Nephron (organoid): ENCODE measurements at regions not wholly inside any gene's neighbourhood (a gene's known extent, or its start where the extent isn't known, plus 50 kb on each side); places are given as distances from the start of the nearest gene placed in this dataset.

Experiments
- H3K27ac Mint-ChIP-seq, 3 experiments: 2 replicates each; pipeline ENCODE4 v1.8.0; 2020; ENCODE audit warnings: mixed read lengths in 3 of 3, mild to moderate bottlenecking in 2 of 3, moderate library complexity in 1 of 3
- H3K27me3 Mint-ChIP-seq: 2 replicates; pipeline ENCODE4 v1.8.0; 2021; ENCODE audit warnings: low read depth, mild to moderate bottlenecking, moderate library complexity, mixed read lengths
- H3K36me3 Mint-ChIP-seq: 2 replicates; pipeline ENCODE4 v1.8.0; 2020; ENCODE audit warnings: low read depth, mixed read lengths
- H3K4me1 Mint-ChIP-seq: 2 replicates; pipeline ENCODE4 v1.8.0; 2020; ENCODE audit warnings: mixed read lengths
- H3K4me3 Mint-ChIP-seq, 3 experiments: 2 replicates each; pipeline ENCODE4 v1.8.0; 2020; ENCODE audit warnings: mild to moderate bottlenecking in 3 of 3, mixed read lengths in 3 of 3, moderate library complexity in 2 of 3
- H3K9me3 Mint-ChIP-seq: 2 replicates; pipeline ENCODE4 v1.8.0; 2020; ENCODE audit warnings: mixed read lengths
- CTCF ChIP-seq, 3 experiments: fragments of 200-600 bp; sonication (generic); IDR thresholded peaks; one replicate each; pipeline ENCODE4 v1.5.0; 2021; ENCODE audit warnings: antibody characterized with exemption in 3 of 3; ENCODE audit not compliant: unreplicated experiment in 3 of 3

DNA sequence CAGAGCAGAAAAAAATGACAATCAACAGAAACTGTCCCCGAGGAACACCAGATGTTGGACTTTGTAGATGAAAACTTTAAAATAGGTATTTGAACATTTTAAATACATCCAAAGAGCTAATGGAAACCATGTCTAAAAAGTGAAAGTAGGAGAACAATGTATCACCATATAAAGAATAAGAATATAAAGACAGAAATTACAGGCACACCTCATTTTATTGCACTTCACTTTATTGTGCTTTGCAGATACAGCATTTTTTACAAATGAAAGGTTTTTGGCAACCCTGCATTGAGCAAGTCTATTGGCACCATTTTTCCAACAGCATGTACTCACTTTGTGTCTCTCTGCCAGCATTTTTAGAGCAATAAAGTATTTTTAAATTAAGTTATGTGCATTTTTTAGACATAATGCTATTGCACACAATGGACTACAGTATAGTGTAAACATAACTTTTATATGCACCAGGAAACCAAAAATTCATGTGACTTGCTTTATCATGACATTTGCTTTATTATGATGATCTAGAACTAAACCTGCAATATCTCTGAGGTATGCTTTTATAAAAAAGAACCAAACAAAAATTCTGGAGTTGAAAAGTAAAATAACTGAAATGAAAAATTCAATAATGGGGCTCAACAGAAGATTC lies 212.4 kb upstream of the CASK start:
- Mint-ChIP-seq H3K4me3 (no peak overlapping the region), H3K9me3 (peaks cover 31% of the 10 kb centered on the region), H3K27me3 (no peaks in the 10 kb centered on the region), H3K27ac (no peak overlapping the region), H3K36me3 (peaks cover 4% of the 10 kb centered on the region), H3K4me1 (peaks cover 2% of the 10 kb centered on the region)
- TF ChIP-seq CTCF (IDR thresholded peaks at IDR 0.05; ENCODE audit: unreplicated experiment in 3 of 3), result no peak

- no peak for TF ChIP-seq CTCF (IDR thresholded peaks at IDR 0.05; ENCODE audit: unreplicated experiment in 3 of 3)
- Mint-ChIP-seq H3K4me1 (peaks cover 20% of the 10 kb centered on the region), H3K27ac (no peak overlapping the region), H3K9me3 (peaks cover 15% of the 10 kb centered on the region), H3K27me3 (no peaks in the 10 kb centered on the region), H3K4me3 (no peak overlapping the region), H3K36me3 (no peaks in the 10 kb centered on the region)
Observed at GRCh38 chrX:42131856-42132255, 208.5 kb upstream of the CASK start.

DNA sequence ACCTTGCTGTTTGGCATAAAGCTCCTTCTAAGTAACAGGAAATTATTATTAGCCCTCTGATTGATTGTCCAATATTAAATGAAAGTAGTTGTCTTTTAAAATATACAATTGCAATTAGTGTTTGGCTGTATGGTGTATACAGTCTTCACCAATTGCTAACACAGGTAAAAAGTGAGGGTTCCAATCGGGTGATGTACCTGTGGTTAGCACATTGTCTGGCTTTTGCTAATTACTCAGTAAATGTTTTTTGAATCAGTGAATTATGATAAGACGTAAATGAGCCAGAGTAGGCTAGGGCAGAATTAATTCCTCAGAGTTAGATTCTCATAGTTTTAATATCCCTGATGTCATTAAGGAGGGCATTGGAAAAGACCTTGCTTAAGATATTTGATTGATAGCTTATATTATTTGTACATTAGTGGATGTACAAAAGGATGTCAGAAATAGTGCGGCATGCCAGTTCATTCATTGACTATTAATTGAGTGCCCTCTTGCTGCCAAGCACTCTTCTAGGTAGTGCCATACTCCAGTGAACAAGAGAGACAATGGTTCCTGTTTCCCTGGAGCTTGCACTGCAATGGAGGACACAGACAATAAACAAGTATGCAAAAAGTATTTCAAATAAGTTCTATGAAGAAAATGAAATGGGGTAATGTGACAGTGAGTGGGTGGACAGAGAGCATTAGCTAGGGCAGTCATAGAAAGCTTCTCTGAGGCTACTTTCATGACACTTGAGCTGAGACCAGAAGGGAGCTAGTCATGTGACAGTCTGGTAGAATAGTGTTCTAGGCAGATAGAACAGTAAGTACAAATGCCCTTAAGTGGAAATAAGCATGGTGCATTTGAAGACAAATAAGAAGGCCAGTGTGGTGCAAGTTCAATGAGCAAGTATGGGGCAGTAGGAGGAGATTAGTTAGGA lies 205.9 kb upstream of the CASK start:
- H3K4me1 Mint-ChIP-seq, result peaks cover 20% of the 10 kb centered on the region
- H3K4me3 Mint-ChIP-seq, result no peak overlapping the region
- H3K27ac Mint-ChIP-seq, result no peak overlapping the region
- peaks cover 5% of the 10 kb centered on the region for H3K9me3 Mint-ChIP-seq
- no peaks in the 10 kb centered on the region for H3K27me3 Mint-ChIP-seq
- no peaks in the 10 kb centered on the region for H3K36me3 Mint-ChIP-seq
- no peak for TF ChIP-seq CTCF (IDR thresholded peaks at IDR 0.05; ENCODE audit: unreplicated experiment in 3 of 3)

DNA sequence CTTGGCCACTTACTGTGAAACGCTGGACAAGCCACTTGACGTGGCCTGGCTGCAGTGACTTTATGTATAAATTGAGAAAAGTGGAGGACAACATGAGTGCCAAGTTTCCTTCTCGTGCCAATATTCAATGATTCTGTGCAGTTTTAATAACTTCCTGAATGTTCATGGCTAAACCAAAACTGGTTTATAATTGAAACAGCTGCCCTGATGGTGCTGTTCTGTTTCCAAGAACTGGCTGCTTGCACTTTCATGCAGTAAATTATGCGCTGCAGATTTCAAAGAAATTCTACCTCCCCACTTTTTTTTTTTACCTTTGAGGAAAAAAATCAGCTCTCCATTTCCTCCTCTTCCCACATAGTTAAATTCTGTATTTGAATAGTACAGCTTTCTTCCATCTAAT lies 205.2 kb upstream of the CASK start:
- no peak for TF ChIP-seq CTCF (IDR thresholded peaks at IDR 0.05; ENCODE audit: unreplicated experiment in 3 of 3)
- H3K36me3 Mint-ChIP-seq, result no peaks in the 10 kb centered on the region
- H3K9me3 Mint-ChIP-seq, result peaks cover 3% of the 10 kb centered on the region
- no peak overlapping the region for H3K27ac Mint-ChIP-seq
- H3K4me1 Mint-ChIP-seq, result peaks cover 20% of the 10 kb centered on the region
- no peaks in the 10 kb centered on the region for H3K27me3 Mint-ChIP-seq
- no peak overlapping the region for H3K4me3 Mint-ChIP-seq

GRCh38 chrX:42128020-42128419 lies 204.7 kb upstream of the CASK start:
- no peaks in the 10 kb centered on the region for H3K36me3 Mint-ChIP-seq
- H3K4me1 Mint-ChIP-seq, result peaks cover 20% of the 10 kb centered on the region
- no peak overlapping the region for H3K4me3 Mint-ChIP-seq
- H3K27ac Mint-ChIP-seq, result no peak overlapping the region
- no peaks in the 10 kb centered on the region for H3K27me3 Mint-ChIP-seq
- peaks cover 3% of the 10 kb centered on the region for H3K9me3 Mint-ChIP-seq
- TF ChIP-seq CTCF (IDR thresholded peaks at IDR 0.05; ENCODE audit: unreplicated experiment in 3 of 3), result no peak
